Smooth muscle cell (in vitro differentiated cells): ENCODE measurements at regions not wholly inside any gene's neighbourhood (a gene's known extent, or its start where the extent isn't known, plus 50 kb on each side); places are given as distances from the start of the nearest gene placed in this dataset.

Source experiments
- DNase-seq: peaks from one replicate; lab custom pipeline; 2025; ENCODE audit not compliant: unreplicated experiment; lab: John Stamatoyannopoulos, UW
- H2AFZ ChIP-seq: fragments of 200-600 bp; sonication (generic); 2 replicates; pipeline ENCODE4 v1.6.0; 2016; ENCODE audit warnings: antibody characterized with exemption, low read depth, mild to moderate bottlenecking
- H3F3A ChIP-seq: fragments of 200-600 bp; sonication (generic); 2 replicates; pipeline ENCODE4 v1.6.0; 2017; ENCODE audit warnings: antibody characterized with exemption, low read depth
- H3K27ac ChIP-seq: fragments of 200-600 bp; sonication (generic); 2 replicates; pipeline ENCODE4 v1.5.1; 2016; ENCODE audit warnings: low read depth, mild to moderate bottlenecking
- H3K27me3 ChIP-seq: fragments of 200-600 bp; sonication (generic); 2 replicates; pipeline ENCODE4 v1.6.1; 2016; ENCODE audit warnings: low read depth, mild to moderate bottlenecking
- H3K36me3 ChIP-seq: fragments of 200-600 bp; sonication (generic); 2 replicates; pipeline ENCODE4 v1.5.1; 2016; ENCODE audit warnings: low read depth
- H3K4me1 ChIP-seq: fragments of 200-600 bp; sonication (generic); 2 replicates; pipeline ENCODE4 v1.5.1; 2016; ENCODE audit warnings: low read depth
- H3K4me2 ChIP-seq: fragments of 200-600 bp; sonication (generic); 2 replicates; pipeline ENCODE4 v1.6.0; 2016; ENCODE audit warnings: mild to moderate bottlenecking
- H3K4me3 ChIP-seq: fragments of 200-600 bp; sonication (generic); 2 replicates; pipeline ENCODE4 v1.5.1; 2016; ENCODE audit warnings: mild to moderate bottlenecking
- H3K79me2 ChIP-seq: fragments of 200-600 bp; sonication (generic); 2 replicates; pipeline ENCODE4 v1.6.0; 2016; ENCODE audit warnings: low read depth, mild to moderate bottlenecking
- H3K9ac ChIP-seq: fragments of 200-600 bp; sonication (generic); 2 replicates; pipeline ENCODE4 v1.6.0; 2016; ENCODE audit warnings: low read depth
- H3K9me3 ChIP-seq: fragments of 200-600 bp; sonication (generic); replicated peaks from 2 replicates; pipeline ENCODE4 v1.5.1; 2016; ENCODE audit warnings: low read depth
- H4K20me1 ChIP-seq: fragments of 200-600 bp; sonication (generic); 2 replicates; pipeline ENCODE4 v1.6.0; 2016; ENCODE audit warnings: low read depth
- WGBS: methylation state at CpG from one replicate; pipeline ENCODE4 v1.1.7; 2016; ENCODE audit warnings: low lambda C conversion rate; 5-methylcytosine and 5-hydroxymethylcytosine counted together
- TF ChIP-seq, protein P1 (sequence below): fragments of 200-600 bp; sonication (generic); IDR thresholded peaks from 2 replicates; pipeline ENCODE4 v1.5.1; 2017; ENCODE audit warnings: borderline replicate concordance, mild to moderate bottlenecking, antibody characterized with exemption; ENCODE audit not compliant: insufficient read depth, poor library complexity, severe bottlenecking

DNA sequence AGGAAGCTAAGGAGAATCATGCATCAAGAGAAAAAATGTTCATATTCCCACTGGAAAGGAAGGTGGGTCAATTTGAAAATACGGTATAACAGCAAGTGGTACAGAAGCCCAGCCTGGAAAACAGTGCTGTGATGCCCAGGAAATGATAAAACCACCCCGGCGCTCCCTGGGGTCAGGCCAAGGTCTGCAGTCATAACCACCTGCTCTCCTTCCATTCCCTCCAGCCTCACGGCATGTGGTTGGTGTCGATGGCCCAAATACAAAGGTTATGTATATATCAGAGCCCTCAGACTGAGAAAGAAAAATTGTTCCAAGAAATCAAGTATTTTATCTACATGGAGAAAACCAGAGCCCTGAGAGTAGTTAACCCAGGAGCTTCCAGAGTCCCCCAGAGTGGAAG lies 208.1 kb upstream of the CDYL start:
- Histone ChIP-seq H3K4me2 (no peak overlapping the region), H4K20me1 (no peaks in the 10 kb centered on the region), H3K4me3 (no peak overlapping the region), H3F3A (no peaks in the 10 kb centered on the region), H3K27me3 (no peaks in the 10 kb centered on the region), H3K36me3 (peaks cover 3% of the 10 kb centered on the region), H3K79me2 (no peaks in the 10 kb centered on the region), H3K4me1 (no peaks in the 10 kb centered on the region), H3K9me3 (peaks cover 10% of the 10 kb centered on the region), H2AFZ (no peak overlapping the region), H3K27ac (no peak overlapping the region), H3K9ac (no peak overlapping the region)
- WGBS: 94% methylated on average over 5 of the region's 5 CpGs
- TF ChIP-seq, protein P1, sequence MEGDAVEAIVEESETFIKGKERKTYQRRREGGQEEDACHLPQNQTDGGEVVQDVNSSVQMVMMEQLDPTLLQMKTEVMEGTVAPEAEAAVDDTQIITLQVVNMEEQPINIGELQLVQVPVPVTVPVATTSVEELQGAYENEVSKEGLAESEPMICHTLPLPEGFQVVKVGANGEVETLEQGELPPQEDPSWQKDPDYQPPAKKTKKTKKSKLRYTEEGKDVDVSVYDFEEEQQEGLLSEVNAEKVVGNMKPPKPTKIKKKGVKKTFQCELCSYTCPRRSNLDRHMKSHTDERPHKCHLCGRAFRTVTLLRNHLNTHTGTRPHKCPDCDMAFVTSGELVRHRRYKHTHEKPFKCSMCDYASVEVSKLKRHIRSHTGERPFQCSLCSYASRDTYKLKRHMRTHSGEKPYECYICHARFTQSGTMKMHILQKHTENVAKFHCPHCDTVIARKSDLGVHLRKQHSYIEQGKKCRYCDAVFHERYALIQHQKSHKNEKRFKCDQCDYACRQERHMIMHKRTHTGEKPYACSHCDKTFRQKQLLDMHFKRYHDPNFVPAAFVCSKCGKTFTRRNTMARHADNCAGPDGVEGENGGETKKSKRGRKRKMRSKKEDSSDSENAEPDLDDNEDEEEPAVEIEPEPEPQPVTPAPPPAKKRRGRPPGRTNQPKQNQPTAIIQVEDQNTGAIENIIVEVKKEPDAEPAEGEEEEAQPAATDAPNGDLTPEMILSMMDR: no peak
- no peak for DNase-seq

DNA sequence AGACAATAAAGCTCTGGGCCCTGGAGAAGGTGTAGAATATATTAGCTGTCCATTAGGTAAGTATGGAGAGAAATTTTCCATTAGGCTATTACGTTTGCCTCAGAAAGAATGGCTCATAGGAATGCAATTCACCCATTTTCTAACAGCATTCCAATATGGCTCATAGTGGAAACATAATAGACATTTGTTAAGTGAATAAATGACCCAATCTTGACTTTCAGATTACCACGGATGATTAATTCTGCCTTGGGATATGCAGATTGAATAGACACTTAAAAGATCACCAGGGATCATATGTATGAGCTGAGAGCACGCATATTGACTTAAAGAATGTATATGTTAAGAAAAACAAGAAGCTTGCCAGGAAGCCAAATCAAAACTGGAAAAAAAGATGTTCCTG lies 209.1 kb upstream of the CDYL start:
- Histone ChIP-seq H3K36me3 (peaks cover 3% of the 10 kb centered on the region), H2AFZ (no peak overlapping the region), H3F3A (no peaks in the 10 kb centered on the region), H3K27me3 (no peaks in the 10 kb centered on the region), H3K9me3 (peaks cover 10% of the 10 kb centered on the region), H3K27ac (no peak overlapping the region), H3K9ac (no peak overlapping the region), H3K4me2 (no peak overlapping the region), H4K20me1 (no peaks in the 10 kb centered on the region), H3K4me3 (no peak overlapping the region), H3K79me2 (no peaks in the 10 kb centered on the region), H3K4me1 (no peaks in the 10 kb centered on the region)
- WGBS: 78% methylated on average over 3 of the region's 3 CpGs
- DNase-seq: no peak
- TF ChIP-seq, protein P1: no peak

DNA sequence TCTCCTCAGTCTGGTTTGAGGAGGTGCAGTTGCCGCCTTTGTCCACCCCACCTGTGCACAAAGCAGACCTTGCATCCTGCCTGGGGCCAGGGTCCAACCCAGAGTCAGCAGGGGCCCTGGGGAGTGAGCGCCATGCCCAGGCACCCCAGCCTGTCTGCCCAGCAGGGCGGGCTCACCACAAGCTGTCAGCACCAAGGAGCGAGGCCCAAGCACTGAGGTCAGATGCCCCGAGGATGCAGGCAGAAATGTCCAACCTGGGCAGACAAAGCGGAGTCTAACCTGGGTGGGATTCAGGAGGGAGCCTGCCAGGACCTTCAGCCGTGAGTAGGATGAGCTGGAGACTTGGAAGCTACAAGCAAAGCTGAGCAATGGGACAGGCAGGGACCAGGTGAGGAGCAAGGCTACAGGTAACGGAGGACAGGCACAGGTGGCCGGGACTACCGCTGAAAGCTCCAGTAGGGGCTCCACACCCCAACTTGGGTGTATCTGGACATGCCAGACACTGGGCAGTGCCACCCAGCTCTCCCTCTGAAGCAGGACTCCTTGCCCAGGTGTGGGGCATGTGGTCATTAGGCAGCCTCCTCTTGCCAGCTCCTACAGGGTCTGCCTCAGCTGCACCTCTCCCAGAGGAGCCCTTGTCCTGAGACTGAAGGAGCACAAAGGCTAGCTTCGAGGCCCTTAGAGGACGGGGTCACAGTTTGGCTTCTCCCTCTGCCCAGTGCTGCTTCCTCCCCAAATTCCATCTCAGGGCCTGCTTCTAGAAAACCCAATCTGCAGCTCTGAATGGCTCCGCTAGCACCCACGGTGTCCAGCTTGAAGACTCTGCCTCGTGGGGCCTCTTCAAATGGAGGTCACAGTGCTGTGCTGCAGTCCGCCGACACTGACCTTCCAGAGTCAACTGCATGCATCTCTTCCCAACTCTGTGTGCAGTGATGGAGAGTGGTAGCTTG lies 210.6 kb upstream of the CDYL start:
- no peak for DNase-seq
- no peak overlapping the region for H3K9ac ChIP-seq
- H3K79me2 ChIP-seq: no peaks in the 10 kb centered on the region
- H4K20me1 ChIP-seq: no peaks in the 10 kb centered on the region
- H3K9me3 ChIP-seq: peaks cover 8% of the 10 kb centered on the region
- no peaks in the 10 kb centered on the region for H3K36me3 ChIP-seq
- no peak overlapping the region for H3K4me2 ChIP-seq
- H2AFZ ChIP-seq: no peak overlapping the region
- H3K27me3 ChIP-seq: no peaks in the 10 kb centered on the region
- no peak overlapping the region for H3K27ac ChIP-seq
- WGBS: 86% methylated on average over 17 of the region's 17 CpGs
- H3K4me1 ChIP-seq: no peaks in the 10 kb centered on the region
- TF ChIP-seq, protein P1: no peak
- H3K4me3 ChIP-seq: no peak overlapping the region
- no peaks in the 10 kb centered on the region for H3F3A ChIP-seq
